Neural progenitor cell (in vitro differentiated cells): ENCODE measurements at regions not wholly inside any gene's neighbourhood (a gene's known extent, or its start where the extent isn't known, plus 50 kb on each side); places are given as distances from the start of the nearest gene placed in this dataset.

Experiments used
- DNase-seq: peaks from one replicate; pipeline ENCODE4 v3.0.0-alpha.2; 2016; ENCODE audit warnings: low spot score
- H2AFZ ChIP-seq: fragments of 200-600 bp; sonication (generic); replicated peaks from 2 replicates; pipeline ENCODE4 v1.6.1; 2016; ENCODE audit warnings: antibody characterized with exemption
- H3F3A ChIP-seq: fragments of 200-600 bp; sonication (generic); 2 replicates; pipeline ENCODE4 v1.6.1; 2016; ENCODE audit warnings: antibody characterized with exemption, low read depth
- H3K27ac ChIP-seq: fragments of 200-600 bp; sonication (generic); 2 replicates; pipeline ENCODE4 v1.5.1; 2016; ENCODE audit warnings: mild to moderate bottlenecking
- H3K27me3 ChIP-seq: fragments of 200-600 bp; sonication (generic); 2 replicates; pipeline ENCODE4 v1.6.1; 2016; ENCODE audit warnings: mild to moderate bottlenecking, moderate library complexity
- H3K36me3 ChIP-seq: fragments of 200-600 bp; sonication (generic); 2 replicates; pipeline ENCODE4 v1.5.1; 2016
- H3K4me1 ChIP-seq: fragments of 200-600 bp; sonication (generic); 2 replicates; pipeline ENCODE4 v1.6.1; 2016; ENCODE audit warnings: mixed run types
- H3K4me2 ChIP-seq: fragments of 200-600 bp; sonication (generic); 2 replicates; pipeline ENCODE4 v1.6.1; 2016
- H3K4me3 ChIP-seq: fragments of 200-600 bp; sonication (generic); 2 replicates; pipeline ENCODE4 v1.5.1; 2016
- H3K79me2 ChIP-seq: fragments of 200-600 bp; sonication (generic); 2 replicates; pipeline ENCODE4 v1.6.1; 2016; ENCODE audit warnings: low read depth
- H3K9ac ChIP-seq: fragments of 200-600 bp; sonication (generic); 2 replicates; pipeline ENCODE4 v1.6.1; 2016
- H3K9me3 ChIP-seq: fragments of 200-600 bp; sonication (generic); 2 replicates; pipeline ENCODE4 v1.5.1; 2016; ENCODE audit warnings: low read depth
- H4K20me1 ChIP-seq: fragments of 200-600 bp; sonication (generic); 2 replicates; pipeline ENCODE4 v1.6.1; 2016; ENCODE audit warnings: low read depth
- H3K27ac Mint-ChIP-seq: 3 replicates; pipeline ENCODE4 v1.8.0; 2021; ENCODE audit warnings: mixed read lengths
- H3K27me3 Mint-ChIP-seq: 2 replicates; pipeline ENCODE4 v1.8.0; 2022; ENCODE audit warnings: low read depth, mild to moderate bottlenecking, inconsistent platforms, moderate library complexity, mixed read lengths; ENCODE audit not compliant: insufficient read depth
- H3K36me3 Mint-ChIP-seq: 3 replicates; pipeline ENCODE4 v1.8.0; 2021; ENCODE audit warnings: mixed read lengths
- H3K4me1 Mint-ChIP-seq: 3 replicates; pipeline ENCODE4 v1.8.0; 2021; ENCODE audit warnings: mixed read lengths
- H3K4me3 Mint-ChIP-seq: 3 replicates; pipeline ENCODE4 v1.8.0; 2021; ENCODE audit warnings: mild to moderate bottlenecking, moderate library complexity, mixed read lengths
- H3K9me3 Mint-ChIP-seq: 3 replicates; pipeline ENCODE4 v1.8.0; 2020; ENCODE audit warnings: mixed read lengths
- EZH2 ChIP-seq: fragments of 200-600 bp; sonication (generic); IDR thresholded peaks from 2 replicates; pipeline ENCODE4 v1.6.1; 2017; ENCODE audit warnings: antibody characterized with exemption, mild to moderate bottlenecking, moderate library complexity
- EZH2phosphoT487 ChIP-seq: fragments of 200-600 bp; sonication (generic); IDR thresholded peaks from 2 replicates; pipeline ENCODE4 v1.6.1; 2017; ENCODE audit warnings: antibody characterized with exemption
- TF ChIP-seq, protein P1 (sequence below): fragments of 200-600 bp; sonication (generic); IDR thresholded peaks from 2 replicates; pipeline ENCODE4 v1.5.1; 2017; ENCODE audit warnings: antibody characterized with exemption, mild to moderate bottlenecking

DNA sequence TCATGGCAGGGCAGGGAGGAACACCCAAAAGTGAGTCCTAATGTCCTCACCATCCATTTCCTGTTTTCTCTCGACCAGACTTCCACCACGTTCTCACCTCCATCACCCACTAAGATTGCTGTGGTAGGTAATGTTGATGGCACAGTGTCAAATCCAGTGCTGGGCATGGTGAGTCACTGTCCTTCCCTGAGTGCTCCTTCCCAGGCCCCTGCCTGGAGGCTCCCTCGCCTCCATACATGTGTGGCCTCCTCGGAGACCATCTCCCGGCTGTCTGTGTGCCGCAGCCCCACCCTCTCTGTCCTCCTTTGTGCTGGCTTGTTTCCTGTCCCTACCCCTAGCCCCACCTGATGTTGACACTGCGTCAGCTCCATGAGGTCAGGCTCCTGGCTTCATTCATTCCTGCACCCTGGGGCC, 177.5 kb downstream of the SYK start:
- H3K9ac ChIP-seq: no peak overlapping the region
- H3K9me3 ChIP-seq: no peaks in the 10 kb centered on the region
- no peaks in the 10 kb centered on the region for H3K27me3 ChIP-seq
- no peaks in the 10 kb centered on the region for H4K20me1 ChIP-seq
- DNase-seq: no peak
- H3K4me2 ChIP-seq: no peak overlapping the region
- no peaks in the 10 kb centered on the region for H3F3A ChIP-seq
- H3K9me3 Mint-ChIP-seq: no peaks in the 10 kb centered on the region
- no peak overlapping the region for H3K4me3 ChIP-seq
- H3K4me3 Mint-ChIP-seq: no peak overlapping the region
- no peaks in the 10 kb centered on the region for H3K79me2 ChIP-seq
- H2AFZ ChIP-seq: peak overlapping the region; percentile 17
- no peaks in the 10 kb centered on the region for H3K36me3 Mint-ChIP-seq
- H3K4me1 Mint-ChIP-seq: no peaks in the 10 kb centered on the region
- H3K27ac ChIP-seq: no peak overlapping the region
- no peak overlapping the region for H3K27ac Mint-ChIP-seq
- peaks cover 6% of the 10 kb centered on the region for H3K4me1 ChIP-seq
- TF ChIP-seq EZH2phosphoT487 (no peak), EZH2 (no peak)
- TF ChIP-seq, protein P1, sequence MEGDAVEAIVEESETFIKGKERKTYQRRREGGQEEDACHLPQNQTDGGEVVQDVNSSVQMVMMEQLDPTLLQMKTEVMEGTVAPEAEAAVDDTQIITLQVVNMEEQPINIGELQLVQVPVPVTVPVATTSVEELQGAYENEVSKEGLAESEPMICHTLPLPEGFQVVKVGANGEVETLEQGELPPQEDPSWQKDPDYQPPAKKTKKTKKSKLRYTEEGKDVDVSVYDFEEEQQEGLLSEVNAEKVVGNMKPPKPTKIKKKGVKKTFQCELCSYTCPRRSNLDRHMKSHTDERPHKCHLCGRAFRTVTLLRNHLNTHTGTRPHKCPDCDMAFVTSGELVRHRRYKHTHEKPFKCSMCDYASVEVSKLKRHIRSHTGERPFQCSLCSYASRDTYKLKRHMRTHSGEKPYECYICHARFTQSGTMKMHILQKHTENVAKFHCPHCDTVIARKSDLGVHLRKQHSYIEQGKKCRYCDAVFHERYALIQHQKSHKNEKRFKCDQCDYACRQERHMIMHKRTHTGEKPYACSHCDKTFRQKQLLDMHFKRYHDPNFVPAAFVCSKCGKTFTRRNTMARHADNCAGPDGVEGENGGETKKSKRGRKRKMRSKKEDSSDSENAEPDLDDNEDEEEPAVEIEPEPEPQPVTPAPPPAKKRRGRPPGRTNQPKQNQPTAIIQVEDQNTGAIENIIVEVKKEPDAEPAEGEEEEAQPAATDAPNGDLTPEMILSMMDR: no peak
- peaks cover 3% of the 10 kb centered on the region for H3K27me3 Mint-ChIP-seq
- no peaks in the 10 kb centered on the region for H3K36me3 ChIP-seq

DNA sequence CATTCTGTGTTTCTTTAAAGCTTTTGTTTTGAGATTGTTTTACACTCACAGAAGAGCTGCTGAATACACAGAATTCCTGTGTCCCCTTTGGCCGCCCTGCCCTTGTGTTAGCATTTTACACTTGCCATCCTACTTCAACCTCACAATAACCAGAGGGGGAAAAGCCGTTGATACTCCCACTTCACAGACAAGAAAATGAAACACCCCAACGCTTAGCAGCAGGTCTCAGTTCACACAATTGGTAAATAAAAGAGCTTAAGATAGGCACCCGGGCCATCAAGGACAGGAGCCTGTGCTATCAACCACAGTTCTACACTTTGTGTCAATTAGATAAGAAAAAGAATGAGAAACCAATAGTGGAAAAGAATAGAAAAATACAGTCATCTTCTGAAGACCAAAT, 178.0 kb downstream of the SYK start:
- Mint-ChIP-seq H3K36me3 (no peaks in the 10 kb centered on the region), H3K27ac (no peak overlapping the region), H3K27me3 (peaks cover 3% of the 10 kb centered on the region), H3K4me3 (no peak overlapping the region), H3K9me3 (no peaks in the 10 kb centered on the region), H3K4me1 (no peaks in the 10 kb centered on the region)
- no peak for TF ChIP-seq EZH2phosphoT487
- TF ChIP-seq, protein P1: no peak
- TF ChIP-seq EZH2: no peak
- Histone ChIP-seq H3K27me3 (no peaks in the 10 kb centered on the region), H2AFZ (peak overlapping the region; percentile 17), H3K9me3 (no peaks in the 10 kb centered on the region), H3K9ac (no peak overlapping the region), H3F3A (no peaks in the 10 kb centered on the region), H3K4me2 (no peak overlapping the region), H4K20me1 (no peaks in the 10 kb centered on the region), H3K4me3 (no peak overlapping the region), H3K79me2 (no peaks in the 10 kb centered on the region), H3K36me3 (no peaks in the 10 kb centered on the region), H3K4me1 (peaks cover 6% of the 10 kb centered on the region), H3K27ac (no peak overlapping the region)
- DNase-seq: no peak

DNA sequence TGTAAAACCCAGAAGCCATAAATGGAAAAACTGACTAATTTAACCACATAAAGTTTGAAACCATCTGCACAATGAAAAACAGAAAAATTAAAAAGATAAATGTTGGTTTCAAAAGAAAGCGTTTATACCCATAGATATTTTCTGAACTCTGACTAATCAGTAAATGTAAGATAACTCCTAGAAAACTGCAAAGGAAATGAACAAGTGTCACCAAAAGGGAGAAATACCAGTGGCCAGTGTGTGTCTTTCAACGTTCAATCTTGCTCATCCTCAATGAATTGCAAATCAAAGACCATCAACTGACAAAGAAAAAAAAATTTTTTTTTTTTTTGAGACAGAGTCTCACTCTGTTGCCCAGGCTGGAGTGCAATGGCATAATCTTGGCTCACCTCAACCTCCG, 180.1 kb downstream of the SYK start:
- H3F3A ChIP-seq: no peaks in the 10 kb centered on the region
- H3K36me3 ChIP-seq: no peaks in the 10 kb centered on the region
- no peak overlapping the region for H3K27ac ChIP-seq
- no peak overlapping the region for H3K9ac ChIP-seq
- DNase-seq: no peak
- no peaks in the 10 kb centered on the region for H3K27me3 ChIP-seq
- H3K79me2 ChIP-seq: no peaks in the 10 kb centered on the region
- H3K4me2 ChIP-seq: no peak overlapping the region
- Mint-ChIP-seq H3K4me3 (no peak overlapping the region), H3K27ac (no peak overlapping the region), H3K27me3 (no peaks in the 10 kb centered on the region), H3K4me1 (no peaks in the 10 kb centered on the region), H3K36me3 (no peaks in the 10 kb centered on the region), H3K9me3 (no peaks in the 10 kb centered on the region)
- H4K20me1 ChIP-seq: no peaks in the 10 kb centered on the region
- no peaks in the 10 kb centered on the region for H3K9me3 ChIP-seq
- H2AFZ ChIP-seq: no peak overlapping the region
- H3K4me3 ChIP-seq: no peak overlapping the region
- TF ChIP-seq EZH2 (no peak), EZH2phosphoT487 (no peak)
- TF ChIP-seq, protein P1: no peak
- H3K4me1 ChIP-seq: peaks cover 6% of the 10 kb centered on the region

DNA sequence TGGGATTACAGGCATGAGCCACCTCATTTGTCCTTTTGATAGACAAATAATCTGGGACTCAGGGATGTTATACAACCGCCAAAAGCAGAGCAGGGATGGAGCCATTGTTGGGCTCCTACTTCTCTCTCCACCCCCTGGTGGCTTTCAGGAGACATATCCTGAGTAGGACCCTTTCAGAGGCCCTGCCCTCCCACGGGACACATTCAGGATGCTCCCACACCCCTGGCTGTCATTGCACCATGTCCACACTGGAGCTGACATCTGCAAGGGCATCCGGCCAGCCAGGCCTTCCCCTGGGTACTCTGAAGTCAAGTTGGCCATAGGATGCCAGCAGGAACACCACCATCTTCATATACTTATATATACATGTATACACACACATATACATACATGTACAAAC, 181.8 kb downstream of the SYK start:
- H3K79me2 ChIP-seq: no peaks in the 10 kb centered on the region
- no peaks in the 10 kb centered on the region for H4K20me1 ChIP-seq
- no peak overlapping the region for H3K4me3 ChIP-seq
- no peak overlapping the region for H3K27ac ChIP-seq
- TF ChIP-seq, protein P1: no peak
- no peak for TF ChIP-seq EZH2phosphoT487
- no peaks in the 10 kb centered on the region for H3K27me3 Mint-ChIP-seq
- no peaks in the 10 kb centered on the region for H3K36me3 Mint-ChIP-seq
- no peaks in the 10 kb centered on the region for H3K9me3 ChIP-seq
- H3F3A ChIP-seq: no peaks in the 10 kb centered on the region
- no peaks in the 10 kb centered on the region for H3K9me3 Mint-ChIP-seq
- DNase-seq: no peak
- H3K9ac ChIP-seq: no peak overlapping the region
- H3K4me2 ChIP-seq: no peak overlapping the region
- no peaks in the 10 kb centered on the region for H3K27me3 ChIP-seq
- no peak overlapping the region for H3K4me3 Mint-ChIP-seq
- H3K4me1 Mint-ChIP-seq: no peaks in the 10 kb centered on the region
- H3K27ac Mint-ChIP-seq: no peak overlapping the region
- no peaks in the 10 kb centered on the region for H3K36me3 ChIP-seq
- peaks cover 6% of the 10 kb centered on the region for H3K4me1 ChIP-seq
- no peak overlapping the region for H2AFZ ChIP-seq
